ENCODE measurements at regions not wholly inside any gene's neighbourhood (a gene's known extent, or its start where the extent isn't known, plus 50 kb on each side); places are given as distances from the start of the nearest gene placed in this dataset.

GRCh38 chr7:1344421-1344820, 111.7 kb downstream of the UNCX start:
- H3K27me3 Mint-ChIP-seq (ENCODE audit: insufficient read depth, unreplicated experiment): peaks cover 41% of the 10 kb centered on the region
- intact Hi-C loops (cut with micrococcal nuclease): no loop called here
- POLR2A ChIA-PET: interaction anchor here (0.6 kb wide), 1 partner anchor 11 kb away, joined by 5 read pairs; no protein-coding TSS in a partner anchor

GRCh38 chr7:1344981-1345701, 112.5 kb downstream of the UNCX start:
- TF ChIP-seq, protein P1, sequence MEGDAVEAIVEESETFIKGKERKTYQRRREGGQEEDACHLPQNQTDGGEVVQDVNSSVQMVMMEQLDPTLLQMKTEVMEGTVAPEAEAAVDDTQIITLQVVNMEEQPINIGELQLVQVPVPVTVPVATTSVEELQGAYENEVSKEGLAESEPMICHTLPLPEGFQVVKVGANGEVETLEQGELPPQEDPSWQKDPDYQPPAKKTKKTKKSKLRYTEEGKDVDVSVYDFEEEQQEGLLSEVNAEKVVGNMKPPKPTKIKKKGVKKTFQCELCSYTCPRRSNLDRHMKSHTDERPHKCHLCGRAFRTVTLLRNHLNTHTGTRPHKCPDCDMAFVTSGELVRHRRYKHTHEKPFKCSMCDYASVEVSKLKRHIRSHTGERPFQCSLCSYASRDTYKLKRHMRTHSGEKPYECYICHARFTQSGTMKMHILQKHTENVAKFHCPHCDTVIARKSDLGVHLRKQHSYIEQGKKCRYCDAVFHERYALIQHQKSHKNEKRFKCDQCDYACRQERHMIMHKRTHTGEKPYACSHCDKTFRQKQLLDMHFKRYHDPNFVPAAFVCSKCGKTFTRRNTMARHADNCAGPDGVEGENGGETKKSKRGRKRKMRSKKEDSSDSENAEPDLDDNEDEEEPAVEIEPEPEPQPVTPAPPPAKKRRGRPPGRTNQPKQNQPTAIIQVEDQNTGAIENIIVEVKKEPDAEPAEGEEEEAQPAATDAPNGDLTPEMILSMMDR (IDR thresholded peaks at IDR 0.05; ENCODE audit: unreplicated experiment): no peak
- intact Hi-C loops (cut with micrococcal nuclease): no loop called here
- no peak for DNase-seq (ENCODE audit: unreplicated experiment)
- no peak overlapping the region for H3K27ac Mint-ChIP-seq (ENCODE audit: low read depth, unreplicated experiment)
- no peak overlapping the region for H3K4me3 Mint-ChIP-seq (ENCODE audit: unreplicated experiment)
- H3K4me1 Mint-ChIP-seq (ENCODE audit: insufficient read depth, unreplicated experiment): no peaks in the 10 kb centered on the region
- H3K36me3 Mint-ChIP-seq (ENCODE audit: insufficient read depth, unreplicated experiment): no peaks in the 10 kb centered on the region
- CTCF ChIA-PET: interaction anchor here (1.2 kb wide), 1 partner anchor 68 kb away, joined by 4 read pairs; no protein-coding TSS in a partner anchor
- POLR2A ChIA-PET: no interaction called here
- no TSS peak for BruUV-seq (replicated peaks)
- H3K27me3 Mint-ChIP-seq (ENCODE audit: insufficient read depth, unreplicated experiment): peaks cover 41% of the 10 kb centered on the region
- no peaks in the 10 kb centered on the region for H3K9me3 Mint-ChIP-seq (ENCODE audit: unreplicated experiment)

More at GRCh38 chr7:1344421-1344820, 111.7 kb downstream of the UNCX start:
- no peaks in the 10 kb centered on the region for H3K4me1 Mint-ChIP-seq (ENCODE audit: insufficient read depth, unreplicated experiment)
- CTCF ChIA-PET: interaction anchor here (1.2 kb wide), 1 partner anchor 68 kb away, joined by 4 read pairs; no protein-coding TSS in a partner anchor
- no TSS peak for BruUV-seq (replicated peaks)
- H3K36me3 Mint-ChIP-seq (ENCODE audit: insufficient read depth, unreplicated experiment): no peaks in the 10 kb centered on the region
- no peak overlapping the region for H3K4me3 Mint-ChIP-seq (ENCODE audit: unreplicated experiment)
- no peak overlapping the region for H3K27ac Mint-ChIP-seq (ENCODE audit: low read depth, unreplicated experiment)
- TF ChIP-seq, protein P1 (IDR thresholded peaks at IDR 0.05; ENCODE audit: unreplicated experiment): no peak
- DNase-seq (ENCODE audit: unreplicated experiment): no peak
- no peaks in the 10 kb centered on the region for H3K9me3 Mint-ChIP-seq (ENCODE audit: unreplicated experiment)

DNA sequence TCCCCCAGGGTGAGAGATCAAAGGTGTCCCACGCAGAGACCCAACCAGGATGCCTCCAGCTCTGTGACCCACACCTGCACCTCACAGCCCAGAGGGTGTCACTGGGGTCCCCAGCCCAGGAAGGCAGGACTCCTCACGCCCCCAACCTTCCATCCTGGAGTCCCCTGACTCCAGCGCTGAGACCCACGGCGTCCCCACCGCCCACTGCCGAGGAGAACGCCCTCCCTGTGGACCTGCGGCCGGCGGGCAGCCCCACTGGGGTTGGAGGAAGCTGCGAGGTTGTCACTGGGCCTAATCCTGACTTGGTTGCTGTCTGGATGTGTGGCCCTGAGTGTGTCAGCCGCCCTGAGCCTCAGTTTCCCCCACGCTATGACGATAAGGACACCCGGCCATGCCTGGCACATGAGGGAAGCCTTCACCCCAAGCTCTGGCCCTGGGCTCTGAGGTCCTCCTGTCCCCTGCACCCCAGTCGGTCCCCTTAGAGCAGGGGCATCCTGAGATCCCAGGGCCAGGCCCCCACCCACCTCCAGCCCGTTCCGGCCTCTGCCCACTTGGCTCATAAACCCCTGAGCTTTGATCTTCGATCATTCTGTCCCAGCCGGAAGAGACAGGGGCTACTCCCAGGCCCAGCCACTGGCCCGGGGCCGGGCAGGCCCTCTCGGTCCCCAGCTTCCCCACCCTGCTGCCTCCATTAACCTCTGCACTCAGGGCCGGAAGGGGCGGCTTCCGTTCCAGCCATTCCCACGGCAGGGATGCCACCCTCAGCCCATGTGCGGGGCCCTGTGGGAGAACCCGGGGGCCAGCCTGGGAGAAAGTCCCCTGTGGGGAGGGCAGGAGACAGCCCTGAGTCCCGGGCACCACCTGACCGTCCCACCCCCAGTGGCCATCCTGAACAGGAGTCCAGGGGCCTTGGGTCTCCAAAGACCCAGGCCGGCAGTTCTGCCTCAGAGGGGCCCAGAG, 113.2 kb downstream of the MICALL2 start:
- no peaks in the 10 kb centered on the region for H3K4me1 Mint-ChIP-seq (ENCODE audit: insufficient read depth, unreplicated experiment)
- BruUV-seq (replicated peaks): no TSS peak
- ChIA-PET CTCF (no interaction called here), POLR2A (no interaction called here)
- no peaks in the 10 kb centered on the region for H3K9me3 Mint-ChIP-seq (ENCODE audit: unreplicated experiment)
- no peak overlapping the region for H3K4me3 Mint-ChIP-seq (ENCODE audit: unreplicated experiment)
- H3K27ac Mint-ChIP-seq (ENCODE audit: low read depth, unreplicated experiment): no peak overlapping the region
- peaks cover 46% of the 10 kb centered on the region for H3K27me3 Mint-ChIP-seq (ENCODE audit: insufficient read depth, unreplicated experiment)
- no peak for DNase-seq (ENCODE audit: unreplicated experiment)
- intact Hi-C loops (cut with micrococcal nuclease): no loop called here
- TF ChIP-seq, protein P1 (IDR thresholded peaks at IDR 0.05; ENCODE audit: unreplicated experiment): no peak
- H3K36me3 Mint-ChIP-seq (ENCODE audit: insufficient read depth, unreplicated experiment): no peaks in the 10 kb centered on the region

GRCh38 chr7:1346851-1347250, 112.4 kb downstream of the MICALL2 start:
- Mint-ChIP-seq H3K4me3 (ENCODE audit: unreplicated experiment) (no peak overlapping the region), H3K4me1 (ENCODE audit: insufficient read depth, unreplicated experiment) (no peaks in the 10 kb centered on the region), H3K27me3 (ENCODE audit: insufficient read depth, unreplicated experiment) (peaks cover 52% of the 10 kb centered on the region), H3K36me3 (ENCODE audit: insufficient read depth, unreplicated experiment) (no peaks in the 10 kb centered on the region), H3K9me3 (ENCODE audit: unreplicated experiment) (no peaks in the 10 kb centered on the region), H3K27ac (ENCODE audit: low read depth, unreplicated experiment) (no peak overlapping the region)
- TF ChIP-seq, protein P1 (IDR thresholded peaks at IDR 0.05; ENCODE audit: unreplicated experiment): no peak
- CTCF ChIA-PET: no interaction called here
- POLR2A ChIA-PET: no interaction called here
- intact Hi-C loops (cut with micrococcal nuclease): no loop called here
- no TSS peak for BruUV-seq (replicated peaks)
- DNase-seq (ENCODE audit: unreplicated experiment): no peak
